Fibroblast of the aortic adventitia (primary cell): ENCODE measurements at regions not wholly inside any gene's neighbourhood (a gene's known extent, or its start where the extent isn't known, plus 50 kb on each side); places are given as distances from the start of the nearest gene placed in this dataset.

ENCODE experiments used
- DNase-seq: peaks from one replicate; pipeline ENCODE4 v3.0.0-alpha.2; 2010; ENCODE audit warnings: low read depth
- H3K4me3 ChIP-seq: 2 replicates; pipeline ENCODE4 v1.5.1; 2011; ENCODE audit warnings: low read depth, mild to moderate bottlenecking, control low read depth, low read length, moderate library complexity
- TF ChIP-seq, protein P1 (sequence below): IDR thresholded peaks from 2 replicates; pipeline ENCODE4 v1.5.1; 2011; ENCODE audit warnings: mild to moderate bottlenecking, low read length, control low read depth, inconsistent platforms; ENCODE audit not compliant: insufficient read depth

DNA sequence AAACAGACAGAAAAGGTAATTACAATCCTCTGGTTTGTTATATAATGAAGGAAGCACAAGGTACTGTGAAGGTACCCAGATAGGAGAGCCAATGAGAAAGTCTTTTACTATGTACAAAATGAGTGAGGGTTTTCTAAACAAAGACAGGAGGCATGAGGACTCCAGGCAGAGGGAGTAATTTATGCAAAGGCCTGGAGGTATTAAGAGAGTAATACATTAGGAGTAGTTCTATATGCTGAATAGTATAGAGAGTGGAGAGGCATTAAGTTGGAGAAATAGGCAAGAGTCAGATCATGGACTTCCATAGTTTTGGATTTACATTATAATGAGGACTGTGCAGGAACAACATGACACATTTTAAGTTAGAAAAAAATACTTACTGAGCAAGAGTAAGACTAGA, 216.0 kb downstream of the SCG2 start:
- TF ChIP-seq, protein P1, sequence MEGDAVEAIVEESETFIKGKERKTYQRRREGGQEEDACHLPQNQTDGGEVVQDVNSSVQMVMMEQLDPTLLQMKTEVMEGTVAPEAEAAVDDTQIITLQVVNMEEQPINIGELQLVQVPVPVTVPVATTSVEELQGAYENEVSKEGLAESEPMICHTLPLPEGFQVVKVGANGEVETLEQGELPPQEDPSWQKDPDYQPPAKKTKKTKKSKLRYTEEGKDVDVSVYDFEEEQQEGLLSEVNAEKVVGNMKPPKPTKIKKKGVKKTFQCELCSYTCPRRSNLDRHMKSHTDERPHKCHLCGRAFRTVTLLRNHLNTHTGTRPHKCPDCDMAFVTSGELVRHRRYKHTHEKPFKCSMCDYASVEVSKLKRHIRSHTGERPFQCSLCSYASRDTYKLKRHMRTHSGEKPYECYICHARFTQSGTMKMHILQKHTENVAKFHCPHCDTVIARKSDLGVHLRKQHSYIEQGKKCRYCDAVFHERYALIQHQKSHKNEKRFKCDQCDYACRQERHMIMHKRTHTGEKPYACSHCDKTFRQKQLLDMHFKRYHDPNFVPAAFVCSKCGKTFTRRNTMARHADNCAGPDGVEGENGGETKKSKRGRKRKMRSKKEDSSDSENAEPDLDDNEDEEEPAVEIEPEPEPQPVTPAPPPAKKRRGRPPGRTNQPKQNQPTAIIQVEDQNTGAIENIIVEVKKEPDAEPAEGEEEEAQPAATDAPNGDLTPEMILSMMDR: no peak
- DNase-seq: no peak
- H3K4me3 ChIP-seq: no peak overlapping the region

DNA sequence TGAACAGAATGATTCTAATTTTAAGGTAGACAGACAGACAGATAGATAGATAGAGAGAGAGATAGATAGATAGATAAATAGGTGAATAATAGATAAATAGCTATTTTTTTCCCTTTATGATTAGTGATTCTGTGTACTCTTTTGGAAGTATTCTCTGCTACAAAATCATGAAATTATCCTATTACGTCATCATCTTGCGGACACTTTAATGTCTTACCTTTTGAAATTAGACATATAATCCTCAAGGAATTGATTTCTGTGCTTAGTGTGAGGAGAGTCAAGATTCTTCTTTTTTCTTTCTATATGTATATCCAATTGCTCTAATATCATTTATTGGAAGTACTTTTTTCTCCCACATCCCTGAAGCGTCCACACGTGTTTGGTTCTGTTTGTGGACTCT, 215.2 kb downstream of the SCG2 start:
- DNase-seq: no peak
- H3K4me3 ChIP-seq: no peak overlapping the region
- TF ChIP-seq, protein P1: no peak

DNA sequence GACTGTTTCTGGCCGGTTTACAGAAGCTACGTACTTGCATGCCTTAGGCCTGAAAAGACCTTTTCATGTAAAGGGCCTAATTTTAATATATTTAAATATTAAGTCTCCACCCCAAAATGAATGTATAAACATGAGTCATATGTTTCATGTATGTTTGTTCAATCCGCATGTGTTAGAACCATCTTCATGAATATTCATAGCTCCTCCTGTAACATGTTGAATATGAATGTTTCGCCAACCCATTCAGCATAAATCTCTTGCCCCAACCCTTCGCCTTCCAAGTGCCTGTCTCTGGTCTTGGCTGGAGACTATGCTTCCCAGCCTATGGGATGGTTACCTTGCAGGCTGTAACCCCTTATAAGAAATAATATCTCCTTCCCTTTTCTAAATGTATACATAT, 212.5 kb downstream of the SCG2 start:
- DNase-seq: no peak
- TF ChIP-seq, protein P1: no peak
- no peak overlapping the region for H3K4me3 ChIP-seq

DNA sequence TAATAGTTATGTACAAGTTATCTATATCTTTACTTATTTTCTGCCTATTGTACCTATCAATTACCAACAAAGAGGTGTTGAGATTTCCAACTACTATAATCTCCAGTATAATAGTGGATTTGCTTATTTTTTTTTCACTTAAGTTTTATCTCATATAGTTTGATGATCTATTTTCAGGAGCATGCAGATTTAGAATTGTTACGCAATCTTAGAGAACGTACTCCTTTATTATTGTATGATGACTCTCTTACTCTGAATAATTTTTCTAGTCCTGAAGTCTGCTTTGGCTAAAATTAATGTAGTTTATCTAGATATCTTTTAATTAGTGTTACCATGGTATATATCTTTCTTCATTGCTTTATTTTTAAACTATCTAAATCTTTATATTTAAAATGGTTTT, 205.2 kb downstream of the SCG2 start:
- no peak for DNase-seq
- TF ChIP-seq, protein P1: no peak

DNA sequence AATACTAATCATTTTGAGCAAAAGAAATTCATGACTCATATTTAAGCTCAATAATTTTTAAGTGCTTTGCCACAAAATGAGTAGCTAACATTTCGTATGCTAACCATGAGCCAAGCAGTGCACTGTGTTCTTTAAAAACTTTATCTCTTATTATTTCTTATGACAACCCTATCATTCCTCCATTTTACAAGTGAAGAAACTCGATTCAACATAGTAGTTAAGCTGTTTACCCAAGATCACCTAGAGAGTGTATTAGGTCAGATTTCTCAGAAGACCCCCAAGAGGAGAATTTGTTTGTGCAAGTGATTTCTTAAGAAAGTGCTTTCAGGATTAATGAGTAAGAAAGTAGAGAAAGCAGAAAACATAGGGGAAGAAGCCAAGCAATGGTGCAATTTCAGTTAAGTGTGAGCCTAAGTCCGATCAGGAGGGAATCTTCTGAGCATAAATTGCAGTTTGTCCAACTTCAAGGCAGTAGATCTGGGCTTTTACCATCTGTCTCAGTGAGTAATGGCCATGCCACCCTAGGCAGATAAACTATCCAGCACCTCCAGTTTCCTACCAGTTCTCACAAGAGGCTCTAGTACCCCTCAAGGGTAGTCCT, 202.7 kb downstream of the SCG2 start:
- DNase-seq: no peak
- TF ChIP-seq, protein P1: no peak
- H3K4me3 ChIP-seq: no peak overlapping the region

More for the DNA sequence above, 205.2 kb downstream of the SCG2 start:
- H3K4me3 ChIP-seq: no peak overlapping the region

DNA sequence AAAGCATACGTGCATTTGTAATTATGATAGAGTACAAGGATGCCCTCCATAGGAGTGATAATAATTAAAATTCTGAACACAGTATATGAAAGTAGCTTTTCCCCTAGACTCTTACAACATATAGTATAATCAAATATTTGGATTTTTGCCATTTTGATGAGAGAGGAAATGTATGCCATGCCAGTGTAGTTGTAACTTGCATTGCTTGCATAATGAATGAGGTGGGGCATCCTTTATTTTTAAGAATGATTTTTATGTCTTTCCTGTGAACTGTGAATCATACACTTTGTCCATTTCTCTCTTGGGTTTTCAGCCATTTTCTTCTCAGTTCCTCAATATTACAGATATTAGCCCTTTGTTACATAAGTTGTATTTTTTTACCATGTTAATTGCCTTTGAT, 197.5 kb downstream of the SCG2 start:
- TF ChIP-seq, protein P1: no peak
- DNase-seq: no peak
- no peak overlapping the region for H3K4me3 ChIP-seq

DNA sequence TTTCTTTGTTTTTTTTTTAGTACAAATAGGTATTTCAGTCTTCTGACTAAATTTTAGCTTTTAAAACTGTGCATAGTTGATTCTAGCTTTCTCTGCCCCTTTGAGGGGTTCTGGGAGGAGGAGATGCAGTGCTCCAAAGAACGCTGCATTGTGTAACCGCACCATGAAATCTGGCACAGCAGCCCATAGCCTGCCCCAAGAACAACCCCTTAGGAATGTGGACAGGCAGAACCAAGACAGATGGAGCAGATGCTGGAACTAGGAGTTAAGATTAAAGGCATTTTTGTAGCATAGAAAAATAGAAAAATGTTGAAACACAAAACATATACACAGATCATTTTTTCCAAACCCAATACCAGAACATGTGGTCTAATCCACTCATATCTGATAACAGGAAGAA, 187.5 kb downstream of the SCG2 start:
- DNase-seq: peak; percentile 95
- H3K4me3 ChIP-seq: no peak overlapping the region
- TF ChIP-seq, protein P1: no peak
